ENCODE measurements at regions not wholly inside any gene's neighbourhood (a gene's known extent, or its start where the extent isn't known, plus 50 kb on each side); places are given as distances from the start of the nearest gene placed in this dataset.
A peak's percentile ranks its signal among the peaks of the same experiment; 100 is the strongest.
"Not testable (repeated sequence)": the region's sequence is repeated elsewhere in the genome, so short reads cannot be mapped to it uniquely, and the experiment has no call there.

GRCh38 chr6:50990750-50991446, 172.2 kb downstream of the TFAP2B start:
- no peak overlapping the region for H3K4me3 ChIP-seq (ENCODE audit: low read depth, low read length)
- DNase-seq (ENCODE audit: low read depth): no peak

- H3K4me3 ChIP-seq (ENCODE audit: low read depth, low read length): no peak overlapping the region
Observed at GRCh38 chr6:50992232-50992631, 173.6 kb downstream of the TFAP2B start.

GRCh38 chr6:50992704-50993625, 174.3 kb downstream of the TFAP2B start:
- DNase-seq (ENCODE audit: low read depth): no peak
- H3K4me3 ChIP-seq (ENCODE audit: low read depth, low read length): no peak overlapping the region

More at GRCh38 chr6:50992232-50992631, 173.6 kb downstream of the TFAP2B start:
- no peak for DNase-seq (ENCODE audit: low read depth)

- H3K4me3 ChIP-seq (ENCODE audit: low read depth, low read length): no peak overlapping the region
- no peak for DNase-seq (ENCODE audit: low read depth)
Observed at GRCh38 chr6:50993941-50994720, 175.5 kb downstream of the TFAP2B start.

DNA sequence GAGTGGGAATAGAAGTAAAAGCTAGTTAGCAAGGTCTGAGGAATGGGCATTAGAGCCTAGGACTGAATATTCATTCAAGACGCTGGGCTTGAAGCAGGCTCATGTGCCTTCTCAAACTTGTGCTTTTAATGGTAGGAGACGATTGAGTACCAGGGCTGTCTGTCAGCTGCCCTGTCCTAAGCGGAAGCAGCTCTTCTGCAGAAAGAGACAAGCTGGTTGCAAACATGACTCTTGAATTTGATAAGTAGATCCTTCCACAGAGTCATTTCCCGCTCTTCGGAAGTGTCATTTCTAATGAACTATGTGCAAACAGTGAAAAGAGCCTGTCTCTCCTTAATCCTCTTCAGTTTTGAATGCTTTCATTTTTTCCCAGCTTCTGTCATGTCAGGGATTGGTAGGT, 176.4 kb downstream of the TFAP2B start:
- DNase-seq (ENCODE audit: low read depth): no peak
- no peak overlapping the region for H3K4me3 ChIP-seq (ENCODE audit: low read depth, low read length)

DNA sequence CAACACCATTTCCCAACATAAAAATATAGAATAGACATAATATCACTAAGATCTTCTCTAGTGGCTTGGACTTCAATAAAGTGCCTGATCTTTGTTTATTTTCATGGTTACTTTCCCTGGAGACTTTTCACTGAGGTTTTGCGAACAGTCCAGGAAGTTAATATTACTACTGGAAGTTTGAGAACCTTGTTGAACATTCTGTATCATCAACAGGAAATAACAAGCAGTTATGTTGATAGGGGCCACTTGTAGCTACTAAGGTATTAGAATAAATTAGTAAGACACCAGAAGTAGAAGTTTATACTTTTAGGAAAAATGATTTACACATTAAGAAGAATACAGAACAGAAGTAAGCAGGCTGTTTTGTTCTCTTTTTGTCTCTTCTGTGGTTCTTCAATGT, 180.2 kb downstream of the TFAP2B start:
- no peak overlapping the region for H3K4me3 ChIP-seq (ENCODE audit: low read depth, low read length)
- no peak for DNase-seq (ENCODE audit: low read depth)

- H3K4me3 ChIP-seq (ENCODE audit: low read depth, low read length): no peak overlapping the region
- DNase-seq (ENCODE audit: low read depth): no peak
Observed at GRCh38 chr6:51001399-51001798, 182.7 kb downstream of the TFAP2B start.

DNA sequence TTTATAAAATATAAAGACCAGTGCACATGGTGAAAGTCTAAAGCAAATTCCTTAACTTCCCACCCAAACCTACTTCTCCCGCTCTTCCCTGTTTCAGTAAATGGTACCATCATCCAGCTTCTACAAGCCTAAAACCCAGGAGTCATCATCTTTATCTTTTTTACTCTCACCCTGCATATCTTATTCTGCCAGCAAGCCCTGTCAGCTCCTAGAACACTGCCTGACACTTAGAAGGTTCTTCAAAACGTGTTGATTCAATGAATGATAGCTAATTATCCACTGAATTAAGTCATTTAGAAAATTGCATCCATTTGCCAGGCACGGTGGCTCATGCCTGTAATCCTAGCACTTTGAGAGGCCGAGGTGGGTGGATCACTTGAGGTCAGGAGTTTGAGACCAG, 185.7 kb downstream of the TFAP2B start:
- DNase-seq (ENCODE audit: low read depth): no peak

DNA sequence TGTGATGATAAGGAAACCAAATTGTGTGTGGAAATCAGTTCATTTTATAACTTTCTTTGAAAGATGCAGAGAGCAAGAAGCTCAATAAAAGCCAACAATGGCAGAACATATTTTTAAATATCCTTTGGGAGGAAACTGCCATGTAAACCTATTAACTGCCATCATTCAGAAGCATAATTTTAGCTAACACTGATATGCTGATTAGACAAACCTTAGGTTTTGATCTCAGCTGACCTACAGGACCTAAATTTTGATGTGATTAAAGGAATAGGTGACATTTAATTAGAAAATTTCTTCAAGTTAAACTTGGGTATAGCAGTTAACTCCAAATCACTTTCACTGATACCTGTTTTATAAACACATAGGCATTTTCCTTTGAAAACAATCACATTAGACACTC, 187.1 kb downstream of the TFAP2B start:
- no peak overlapping the region for H3K4me3 ChIP-seq (ENCODE audit: low read depth, low read length)
- no peak for DNase-seq (ENCODE audit: low read depth)

More for the DNA sequence above, 185.7 kb downstream of the TFAP2B start:
- no peak overlapping the region for H3K4me3 ChIP-seq (ENCODE audit: low read depth, low read length)

GRCh38 chr6:51007237-51007636, 188.6 kb downstream of the TFAP2B start:
- no peak overlapping the region for H3K4me3 ChIP-seq (ENCODE audit: low read depth, low read length)
- DNase-seq (ENCODE audit: low read depth): no peak

GRCh38 chr6:51008693-51009092, 190.0 kb downstream of the TFAP2B start:
- H3K4me3 ChIP-seq (ENCODE audit: low read depth, low read length); DNase-seq (ENCODE audit: low read depth): not testable (repeated sequence)

DNA sequence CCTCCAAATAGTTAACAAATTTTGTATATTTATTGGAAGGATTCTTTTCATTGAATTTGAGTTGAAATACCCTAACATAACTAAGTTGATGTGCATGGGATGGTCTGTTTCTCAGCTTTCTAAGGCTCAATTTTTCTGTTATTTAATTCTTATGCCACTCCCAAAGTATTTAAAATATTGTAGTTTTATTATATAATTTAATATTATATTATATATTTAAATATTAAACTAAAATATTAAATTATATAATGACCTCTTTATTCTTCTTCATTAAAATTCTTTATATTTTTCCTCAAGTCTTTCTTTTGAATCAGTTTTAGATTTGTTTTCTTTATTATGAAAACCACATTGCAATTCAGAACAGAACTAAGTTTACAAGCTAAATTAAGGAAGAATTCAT, 194.7 kb downstream of the TFAP2B start:
- no peak overlapping the region for H3K4me3 ChIP-seq (ENCODE audit: low read depth, low read length)
- no peak for DNase-seq (ENCODE audit: low read depth)

DNA sequence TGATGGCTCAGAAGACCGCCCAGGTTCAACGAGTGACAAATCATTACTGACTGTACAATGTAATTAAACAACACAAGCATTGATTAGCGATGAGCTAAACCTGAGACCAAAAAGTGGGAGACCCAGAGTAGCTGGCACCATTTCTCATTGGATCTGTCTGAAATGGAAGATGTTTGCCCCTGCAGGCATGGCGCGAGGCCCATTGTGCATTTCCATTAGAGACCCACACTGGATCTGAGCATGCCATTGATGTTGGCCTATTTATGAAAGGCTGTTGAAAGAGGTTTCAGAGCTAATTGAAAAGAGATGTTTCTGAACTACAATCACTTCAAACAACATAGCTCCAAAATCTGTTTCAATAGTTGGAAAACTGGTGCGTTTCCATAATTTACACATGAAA, 196.7 kb downstream of the TFAP2B start:
- DNase-seq (ENCODE audit: low read depth): no peak

DNA sequence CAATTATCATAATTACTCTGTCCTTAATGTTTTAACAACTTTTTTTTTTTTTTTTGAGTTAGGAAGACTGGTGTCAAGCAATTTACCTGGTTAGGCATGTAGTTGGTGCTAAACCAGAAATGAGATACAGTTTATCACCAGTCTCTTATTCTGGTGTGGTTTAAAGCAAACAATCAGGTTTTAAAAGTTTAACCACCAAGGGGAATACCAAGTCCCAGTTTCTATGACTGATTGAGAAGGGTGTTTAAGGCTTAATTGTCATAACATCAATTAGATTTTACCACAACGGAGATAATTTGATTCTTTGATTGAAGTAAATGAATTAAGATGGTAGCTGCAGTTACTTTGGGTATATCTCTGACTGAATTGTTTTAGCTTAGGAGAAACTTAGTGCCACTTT, 197.8 kb downstream of the TFAP2B start:
- no peak overlapping the region for H3K4me3 ChIP-seq (ENCODE audit: low read depth, low read length)
- no peak for DNase-seq (ENCODE audit: low read depth)

More for the DNA sequence above, 196.7 kb downstream of the TFAP2B start:
- no peak overlapping the region for H3K4me3 ChIP-seq (ENCODE audit: low read depth, low read length)

GRCh38 chr6:51019806-51020205, 201.1 kb downstream of the TFAP2B start:
- no peak for DNase-seq (ENCODE audit: low read depth)
- H3K4me3 ChIP-seq (ENCODE audit: low read depth, low read length): no peak overlapping the region

- H3K4me3 ChIP-seq (ENCODE audit: low read depth, low read length): no peak overlapping the region
- no peak for DNase-seq (ENCODE audit: low read depth)
Observed at GRCh38 chr6:51021171-51021570, 202.5 kb downstream of the TFAP2B start.

GRCh38 chr6:51024126-51024525, 205.5 kb downstream of the TFAP2B start:
- no peak overlapping the region for H3K4me3 ChIP-seq (ENCODE audit: low read depth, low read length)

DNA sequence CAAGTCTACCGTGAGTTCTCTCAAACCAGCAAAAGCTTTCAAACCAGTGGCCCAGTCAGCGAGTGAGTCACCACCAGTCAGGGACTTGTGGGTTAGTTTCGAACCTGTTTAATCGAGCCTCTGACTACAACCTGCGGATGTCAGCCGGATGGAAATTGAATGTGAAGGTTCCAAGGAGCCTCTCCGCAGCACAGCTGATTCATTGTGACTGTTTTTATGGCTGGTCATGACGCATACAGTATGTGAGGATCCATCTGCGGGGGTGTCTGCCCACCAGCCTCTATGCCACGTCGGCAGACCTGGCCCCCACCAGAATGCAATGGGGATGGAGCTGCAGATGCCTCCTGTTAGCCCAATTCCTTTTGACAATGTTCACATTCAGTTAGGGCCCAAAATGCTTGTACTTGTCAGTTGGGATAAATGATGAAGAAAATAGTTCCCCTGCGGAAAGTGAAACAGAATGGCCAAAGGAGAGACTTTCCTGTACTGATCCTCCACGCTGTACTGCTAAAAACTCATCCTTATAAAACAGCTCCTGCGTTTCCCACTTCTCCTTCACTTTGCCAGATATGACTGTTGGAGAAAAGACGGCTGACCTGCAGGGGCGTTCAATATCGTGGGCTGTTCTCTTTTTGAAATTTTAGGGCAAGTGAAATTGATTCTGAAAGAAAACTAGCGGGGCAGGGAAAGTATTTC, 206.6 kb downstream of the TFAP2B start:
- DNase-seq (ENCODE audit: low read depth): peak; percentile 18
- no peak overlapping the region for H3K4me3 ChIP-seq (ENCODE audit: low read depth, low read length)

More at GRCh38 chr6:51024126-51024525, 205.5 kb downstream of the TFAP2B start:
- DNase-seq (ENCODE audit: low read depth): no peak

Measured in skeletal muscle cell (primary cell).